ENCODE measurements at regions not wholly inside any gene's neighbourhood (a gene's known extent, or its start where the extent isn't known, plus 50 kb on each side); places are given as distances from the start of the nearest gene placed in this dataset.

- dilution Hi-C loops (cut with MboI; ENCODE audit: extremely low pct_ligation_motif_present, low sequenced_read_pairs) (no loop called here), intact Hi-C loops (cut with micrococcal nuclease) (no loop called here)
- no peak for TF ChIP-seq CTCF (IDR thresholded peaks at IDR 0.05; ENCODE audit: extremely low read depth in 1 of 2, insufficient read depth in 1 of 2, low read depth in 1 of 2, low read length in 2 of 2)
- TF ChIP-seq MYC (IDR thresholded peaks at IDR 0.05; ENCODE audit: low read depth, low read length) = no peak
- TF ChIP-seq JUN (IDR thresholded peaks at IDR 0.05; ENCODE audit: borderline replicate concordance, insufficient read depth, insufficient read length, low read depth) = no peak
- TF ChIP-seq GATA2 (IDR thresholded peaks at IDR 0.05; ENCODE audit: insufficient read depth, insufficient read length, low read depth, low read length) = no peak
- no peak for TF ChIP-seq POLR2A (IDR thresholded peaks at IDR 0.05; ENCODE audit: low read depth, low read length)
- TF ChIP-seq FOS (IDR thresholded peaks at IDR 0.05; ENCODE audit: borderline replicate concordance, insufficient read depth, low read length) = no peak
- no peak for TF ChIP-seq POLR2AphosphoS5 (IDR thresholded peaks at IDR 0.05; ENCODE audit: insufficient read depth, low read depth, low read length)
- no peak for TF ChIP-seq MAX (IDR thresholded peaks at IDR 0.05; ENCODE audit: insufficient read depth, insufficient read length)
- no peak overlapping the region for H3K4me3 ChIP-seq (replicated peaks in 1 of 3; ENCODE audit: insufficient read depth in 1 of 3, low read depth in 1 of 3, low read length in 3 of 3)
- H3K27ac ChIP-seq (ENCODE audit: insufficient read depth, low read depth, low read length) = no peak overlapping the region
- POLR2A ChIA-PET = no interaction called here
- no peaks in the 10 kb centered on the region for H3K36me3 ChIP-seq (ENCODE audit: control insufficient read depth in 2 of 2, extremely low read depth in 1 of 2, insufficient read depth in 2 of 2, low read length in 2 of 2)
- H2AFZ ChIP-seq (ENCODE audit: low read depth, low read length) = no peak overlapping the region
- no peak overlapping the region for H3K4me2 ChIP-seq (ENCODE audit: insufficient read depth, low read length)
- no peaks in the 10 kb centered on the region for H3K27me3 ChIP-seq (ENCODE audit: control insufficient read depth in 2 of 2, insufficient read depth in 2 of 2, low read length in 2 of 2)
- BruUV-seq (replicated peaks) = no TSS peak
- CTCF ChIA-PET = no interaction called here
- no peak for DNase-seq (ENCODE audit: low read depth, low spot score)
- H3K4me1 ChIP-seq (ENCODE audit: control insufficient read depth, extremely low read depth, insufficient read depth, low read length) = peaks cover 8% of the 10 kb centered on the region
- H4K20me1 ChIP-seq (replicated peaks; ENCODE audit: control insufficient read depth, extremely low read depth, insufficient read depth, low read length) = no peaks in the 10 kb centered on the region
- H3K9me1 ChIP-seq (replicated peaks; ENCODE audit: control insufficient read depth, extremely low read depth, insufficient read depth, low read length) = no peaks in the 10 kb centered on the region
- no peaks in the 10 kb centered on the region for H3K9me3 ChIP-seq (replicated peaks; ENCODE audit: control insufficient read depth, insufficient read depth, low read length)
- no peak overlapping the region for H3K9ac ChIP-seq (replicated peaks; ENCODE audit: extremely low read depth, insufficient read depth, low read length)
- FAIRE-seq = no peak
- H3K79me2 ChIP-seq (ENCODE audit: control insufficient read depth, insufficient read depth, low read length) = no peaks in the 10 kb centered on the region
These were observed 122.0 kb upstream of the ZNF438 start for GRCh38 chr10:31153692-31154091.
